NCI-H526 treated with DMSO at 0.1 percent for 48 hours (cell line): ENCODE measurements at regions not wholly inside any gene's neighbourhood (a gene's known extent, or its start where the extent isn't known, plus 50 kb on each side); places are given as distances from the start of the nearest gene placed in this dataset.

ENCODE experiments used
- DNase-seq: peaks from one replicate; lab custom pipeline; 2025; lab: John Stamatoyannopoulos, UW

GRCh38 chr12:108462686-108463085 lies 52.4 kb upstream of the FICD start:
- DNase-seq: no peak

- no peak for DNase-seq
Observed at GRCh38 chr12:108461058-108461660, 53.9 kb upstream of the FICD start.

- DNase-seq: no peak
Observed at GRCh38 chr12:108459149-108459548, 55.9 kb upstream of the FICD start.

- DNase-seq: no peak
Observed at GRCh38 chr12:108457734-108458361, 57.2 kb upstream of the FICD start.

GRCh38 chr12:108457006-108457733 lies 57.9 kb upstream of the FICD start:
- peak; percentile 55 for DNase-seq

GRCh38 chr12:108455706-108456105 lies 59.4 kb upstream of the FICD start:
- DNase-seq: no peak

GRCh38 chr12:108454539-108455139 lies 60.4 kb upstream of the FICD start:
- DNase-seq: no peak

- DNase-seq: no peak
Observed at GRCh38 chr12:108449478-108449877, 65.6 kb upstream of the FICD start.

- DNase-seq: no peak
Observed at GRCh38 chr12:108448246-108448645, 66.8 kb upstream of the FICD start.

- no peak for DNase-seq
Observed at GRCh38 chr12:108447168-108447832, 67.8 kb upstream of the FICD start.

- DNase-seq: no peak
Observed at GRCh38 chr12:108446766-108447165, 68.3 kb upstream of the FICD start.

- no peak for DNase-seq
Observed at GRCh38 chr12:108442910-108443309, 72.2 kb upstream of the FICD start.

- DNase-seq: no peak
Observed at GRCh38 chr12:108442067-108442466, 73.0 kb upstream of the FICD start.

GRCh38 chr12:108441549-108441948 lies 73.5 kb upstream of the FICD start:
- no peak for DNase-seq

GRCh38 chr12:108440736-108441135 lies 74.3 kb upstream of the FICD start:
- DNase-seq: no peak

- DNase-seq: no peak
Observed at GRCh38 chr12:108438667-108439066, 76.4 kb upstream of the FICD start.

- no peak for DNase-seq
Observed at GRCh38 chr12:108432423-108433121, 82.5 kb upstream of the FICD start.

- no peak for DNase-seq
Observed at GRCh38 chr12:108430926-108431325, 84.2 kb upstream of the FICD start.

GRCh38 chr12:108430245-108430644 lies 84.8 kb upstream of the FICD start:
- no peak for DNase-seq

GRCh38 chr12:108425238-108425795 lies 86.2 kb upstream of the CMKLR1 start:
- DNase-seq: no peak

- DNase-seq: no peak
Observed at GRCh38 chr12:108424816-108425215, 85.7 kb upstream of the CMKLR1 start.

GRCh38 chr12:108424026-108424425 lies 84.9 kb upstream of the CMKLR1 start:
- DNase-seq: no peak
